GM12865 (cell line): ENCODE measurements at regions not wholly inside any gene's neighbourhood (a gene's known extent, or its start where the extent isn't known, plus 50 kb on each side); places are given as distances from the start of the nearest gene placed in this dataset.
"Not testable (repeated sequence)": the region's sequence is repeated elsewhere in the genome, so short reads cannot be mapped to it uniquely, and the experiment has no call there.

Experiments
- DNase-seq: peaks from one replicate; pipeline ENCODE4 v3.0.0; 2010; ENCODE audit warnings: low read depth
- H3K4me3 ChIP-seq: 2 replicates; pipeline ENCODE4 v1.5.1; 2011; ENCODE audit warnings: mild to moderate bottlenecking, low read depth, low read length, control low read depth
- TF ChIP-seq, protein P1 (sequence below): IDR thresholded peaks from 2 replicates; pipeline ENCODE4 v1.5.1; 2011; ENCODE audit warnings: low read length, control low read depth, low read depth, inconsistent platforms; ENCODE audit not compliant: insufficient read depth; ENCODE audit errors: missing control alignments

DNA sequence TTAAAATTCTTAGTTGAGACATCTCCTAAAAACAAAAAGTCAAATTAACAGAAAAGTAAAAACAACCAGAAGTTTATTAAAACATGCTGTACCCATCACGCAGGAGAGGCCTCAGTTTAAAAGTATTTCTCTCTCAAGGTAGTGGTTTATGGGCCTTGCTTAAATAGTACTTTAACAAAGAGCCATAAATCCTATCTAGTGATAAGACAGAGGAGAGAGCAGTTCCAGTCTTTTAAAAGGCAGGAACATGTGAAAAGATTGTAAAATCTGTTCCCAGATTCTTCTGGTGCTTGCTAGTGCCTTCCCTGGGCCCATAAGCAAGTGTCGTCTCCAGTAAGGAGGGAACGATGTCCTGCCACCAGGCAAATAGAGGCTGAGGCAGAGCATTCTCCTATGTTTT lies 476.3 kb upstream of the ADGRL3 start:
- TF ChIP-seq, protein P1, sequence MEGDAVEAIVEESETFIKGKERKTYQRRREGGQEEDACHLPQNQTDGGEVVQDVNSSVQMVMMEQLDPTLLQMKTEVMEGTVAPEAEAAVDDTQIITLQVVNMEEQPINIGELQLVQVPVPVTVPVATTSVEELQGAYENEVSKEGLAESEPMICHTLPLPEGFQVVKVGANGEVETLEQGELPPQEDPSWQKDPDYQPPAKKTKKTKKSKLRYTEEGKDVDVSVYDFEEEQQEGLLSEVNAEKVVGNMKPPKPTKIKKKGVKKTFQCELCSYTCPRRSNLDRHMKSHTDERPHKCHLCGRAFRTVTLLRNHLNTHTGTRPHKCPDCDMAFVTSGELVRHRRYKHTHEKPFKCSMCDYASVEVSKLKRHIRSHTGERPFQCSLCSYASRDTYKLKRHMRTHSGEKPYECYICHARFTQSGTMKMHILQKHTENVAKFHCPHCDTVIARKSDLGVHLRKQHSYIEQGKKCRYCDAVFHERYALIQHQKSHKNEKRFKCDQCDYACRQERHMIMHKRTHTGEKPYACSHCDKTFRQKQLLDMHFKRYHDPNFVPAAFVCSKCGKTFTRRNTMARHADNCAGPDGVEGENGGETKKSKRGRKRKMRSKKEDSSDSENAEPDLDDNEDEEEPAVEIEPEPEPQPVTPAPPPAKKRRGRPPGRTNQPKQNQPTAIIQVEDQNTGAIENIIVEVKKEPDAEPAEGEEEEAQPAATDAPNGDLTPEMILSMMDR: no peak
- DNase-seq: no peak
- H3K4me3 ChIP-seq: no peak overlapping the region

DNA sequence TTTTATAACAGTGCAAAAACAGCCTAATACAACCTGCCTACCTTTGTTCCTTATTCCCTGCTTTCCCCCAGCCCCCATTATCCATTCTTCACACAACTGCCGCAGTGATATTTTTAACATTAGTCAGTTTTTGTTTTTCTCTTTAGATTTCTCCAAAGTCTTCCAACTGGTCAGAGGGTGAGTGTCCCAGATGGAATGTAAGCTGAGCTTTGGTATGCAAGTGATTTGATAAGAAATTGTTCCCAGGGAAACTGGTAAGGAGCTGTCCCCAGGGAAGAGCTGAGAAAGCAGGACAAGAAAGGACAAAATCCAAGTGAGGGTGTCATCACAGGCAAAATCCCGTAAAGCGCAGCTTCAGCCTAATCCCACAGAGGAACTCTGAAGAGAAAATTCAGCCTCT lies 475.5 kb upstream of the ADGRL3 start:
- no peak for DNase-seq
- TF ChIP-seq, protein P1: no peak
- H3K4me3 ChIP-seq: no peak overlapping the region

DNA sequence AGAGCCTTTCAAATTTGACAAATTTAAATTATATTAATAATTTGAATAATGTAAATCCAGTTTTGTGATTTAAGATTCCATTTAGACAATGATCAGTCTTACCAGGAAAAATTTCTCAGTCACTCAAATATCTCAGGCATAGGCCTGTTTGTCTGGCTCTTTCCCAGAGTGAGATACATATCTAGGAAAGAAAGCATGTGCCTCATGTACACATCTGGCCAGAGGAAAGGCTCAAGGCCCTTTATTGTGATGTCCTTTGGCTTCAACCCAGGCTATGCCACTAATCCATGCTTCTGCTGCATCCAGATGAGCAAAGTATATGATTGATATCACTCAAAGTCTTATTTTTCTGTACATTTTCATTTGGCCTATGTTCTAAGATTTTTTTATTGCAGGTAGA lies 473.3 kb upstream of the ADGRL3 start:
- TF ChIP-seq, protein P1: no peak
- no peak for DNase-seq
- no peak overlapping the region for H3K4me3 ChIP-seq

DNA sequence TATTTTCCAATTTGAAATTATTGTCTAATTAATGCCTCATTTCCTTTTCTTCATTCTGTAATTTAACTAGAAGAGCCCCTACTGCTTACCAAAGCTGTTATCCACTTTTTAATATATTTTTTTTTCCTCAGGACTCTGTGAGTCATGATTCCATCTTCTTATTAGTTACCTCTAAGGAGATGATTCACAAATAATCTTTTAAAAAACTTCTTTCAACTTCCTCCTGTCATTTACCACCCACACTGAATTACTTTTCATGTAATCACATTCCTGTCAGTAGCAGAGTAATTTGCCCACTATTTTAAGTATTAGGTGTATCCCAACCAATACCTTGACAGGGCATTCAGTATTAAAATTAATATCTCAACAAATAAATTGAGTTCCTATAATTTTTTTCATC lies 470.9 kb upstream of the ADGRL3 start:
- TF ChIP-seq, protein P1: no peak
- no peak overlapping the region for H3K4me3 ChIP-seq
- no peak for DNase-seq

GRCh38 chr4:60729764-60730163 lies 470.4 kb upstream of the ADGRL3 start:
- not testable (repeated sequence) for H3K4me3 ChIP-seq, DNase-seq

DNA sequence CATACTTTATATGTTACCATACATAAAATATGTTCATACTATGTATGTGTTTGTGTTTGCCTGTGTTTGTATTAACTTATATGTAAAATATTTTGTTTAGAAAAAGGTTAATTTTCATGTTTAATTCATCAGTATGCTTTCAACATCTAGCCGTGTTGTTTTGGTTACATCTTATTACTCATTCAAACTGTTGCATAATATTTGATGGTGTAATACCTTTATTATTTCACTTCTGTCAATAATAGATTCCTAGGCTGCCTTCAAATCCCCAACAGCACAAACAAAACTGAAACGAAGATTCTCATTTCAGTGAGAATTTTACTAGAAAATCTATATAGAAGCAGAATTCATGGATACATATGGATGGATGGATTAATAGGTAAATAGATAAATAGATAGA lies 462.3 kb upstream of the ADGRL3 start:
- DNase-seq: no peak
- TF ChIP-seq, protein P1: no peak
- no peak overlapping the region for H3K4me3 ChIP-seq

DNA sequence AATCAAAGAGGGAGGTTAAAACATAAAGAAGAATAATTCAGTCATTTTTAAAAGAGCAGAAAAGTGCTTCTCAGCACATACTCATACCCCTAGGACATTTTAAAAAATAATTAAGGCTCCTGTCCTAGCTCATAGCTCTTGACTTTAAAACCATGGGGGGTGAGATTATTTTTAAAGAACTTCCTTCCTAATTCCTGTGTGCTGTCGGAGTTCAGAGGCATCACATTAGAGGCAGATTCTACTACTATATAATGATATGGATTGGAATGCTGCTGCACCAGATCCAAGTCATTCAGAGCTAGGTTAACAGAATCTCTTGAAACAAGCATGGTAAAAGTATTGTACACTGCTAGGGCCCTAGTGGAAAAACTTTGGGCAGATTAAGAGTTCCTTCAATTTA lies 456.5 kb upstream of the ADGRL3 start:
- TF ChIP-seq, protein P1: no peak
- H3K4me3 ChIP-seq: no peak overlapping the region
- no peak for DNase-seq

DNA sequence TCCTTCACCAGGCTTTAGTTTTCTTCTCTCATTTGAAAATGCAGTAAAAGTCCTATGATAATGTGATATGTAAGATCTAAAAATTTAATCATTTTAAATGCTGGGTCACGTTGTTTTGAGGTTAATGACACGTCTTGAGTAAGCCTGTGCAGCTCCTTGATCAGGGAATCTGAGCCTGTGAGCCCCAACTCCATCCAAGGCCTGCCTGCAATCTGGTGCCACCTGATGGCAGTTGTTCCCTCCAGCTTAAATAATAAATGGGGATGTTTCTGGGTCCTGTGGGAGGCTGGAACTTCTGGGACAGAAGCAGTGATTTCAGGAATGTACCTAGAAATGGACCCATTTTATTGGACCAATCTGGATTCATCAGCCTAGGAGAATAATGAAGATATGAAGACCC lies 455.4 kb upstream of the ADGRL3 start:
- TF ChIP-seq, protein P1: no peak
- DNase-seq: no peak
- no peak overlapping the region for H3K4me3 ChIP-seq
